ENCODE measurements at regions not wholly inside any gene's neighbourhood (a gene's known extent, or its start where the extent isn't known, plus 50 kb on each side); places are given as distances from the start of the nearest gene placed in this dataset.

DNA sequence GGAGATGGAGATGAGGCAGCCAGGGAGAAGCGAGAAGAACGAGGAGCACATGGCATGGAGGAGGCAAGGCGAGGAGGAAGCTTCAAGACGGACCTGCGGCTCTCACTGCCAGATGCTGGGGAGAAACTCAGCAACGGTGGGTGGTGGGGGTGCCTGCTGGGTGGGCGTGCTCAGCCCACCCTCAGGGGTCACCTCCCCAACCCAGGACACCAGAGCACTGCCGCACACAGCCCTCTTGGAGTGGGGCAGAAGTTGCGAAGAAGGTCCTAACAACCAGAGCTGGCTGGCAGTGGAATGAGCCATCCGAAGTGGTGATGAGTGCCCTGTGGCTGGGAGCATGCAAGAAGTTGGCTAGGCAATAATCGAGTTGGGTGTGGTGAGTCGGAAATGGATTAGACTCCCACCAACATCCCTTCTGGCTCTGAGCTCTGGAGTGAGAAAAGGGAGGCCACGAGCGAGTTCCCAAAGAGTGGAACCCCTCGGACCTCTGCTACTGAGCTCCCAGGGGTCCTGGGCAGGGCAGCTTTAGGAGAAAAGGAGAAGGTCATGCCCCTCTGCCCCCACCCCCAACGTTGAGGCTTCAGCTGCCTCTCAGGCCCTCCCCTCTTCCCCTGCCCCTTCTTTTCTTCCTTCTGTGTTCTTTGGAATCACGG, 212.7 kb upstream of the MVB12B start:
- no peak for DNase-seq (ENCODE audit: low read depth, low spot score)
- in situ Hi-C loops (cut with HindIII; ENCODE audit: low pct_unique_long_range_greater_than_20kb, low sequenced_read_pairs), result no loop called here

GRCh38 chr9:126114409-126114760, 212.2 kb upstream of the MVB12B start:
- no peak for DNase-seq (ENCODE audit: low read depth, low spot score)
- in situ Hi-C loops (cut with HindIII; ENCODE audit: low pct_unique_long_range_greater_than_20kb, low sequenced_read_pairs), result no loop called here

GRCh38 chr9:126114850-126115460, 211.7 kb upstream of the MVB12B start:
- in situ Hi-C loops (cut with HindIII; ENCODE audit: low pct_unique_long_range_greater_than_20kb, low sequenced_read_pairs), result no loop called here
- DNase-seq (ENCODE audit: low read depth, low spot score), result no peak

DNA sequence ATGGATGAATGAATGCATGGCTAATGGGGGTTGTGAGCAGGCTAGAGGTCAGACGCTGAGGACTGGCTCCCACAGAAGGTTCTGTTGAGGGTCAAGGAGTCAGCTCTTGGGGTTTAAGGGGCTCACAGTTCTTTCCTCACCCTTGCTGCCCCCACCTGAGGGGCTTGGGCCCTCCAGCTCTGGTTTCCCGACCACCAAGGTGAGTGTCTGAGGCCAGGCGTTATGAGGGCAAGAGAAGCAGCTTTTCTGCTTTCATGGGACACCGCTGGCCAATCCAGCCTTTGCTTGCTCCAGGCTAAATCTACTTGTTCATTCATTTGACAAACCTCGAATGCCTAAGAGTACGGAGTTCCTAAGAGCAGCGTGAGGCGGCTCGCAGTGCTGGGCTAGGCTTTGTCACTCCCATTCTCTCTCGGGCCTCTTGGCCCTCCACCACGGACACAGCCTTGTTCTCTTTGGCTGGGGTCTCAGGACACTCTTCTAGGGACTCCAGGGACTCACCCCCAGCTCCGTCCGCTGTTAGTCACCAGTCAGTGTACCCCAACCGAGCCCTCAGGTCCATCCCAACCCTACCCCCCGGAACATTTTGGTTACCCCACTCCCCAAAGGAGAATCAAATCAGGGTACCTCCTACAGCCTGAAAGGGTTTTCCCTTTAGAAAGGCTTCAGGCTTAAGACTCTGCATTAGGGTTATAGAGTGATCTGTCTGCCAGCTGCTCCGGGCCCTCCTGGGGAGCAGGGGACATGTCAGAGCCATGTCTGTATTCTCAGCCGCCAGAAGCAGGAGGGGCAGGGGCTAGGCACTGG, 210.1 kb upstream of the MVB12B start:
- in situ Hi-C loops (cut with HindIII; ENCODE audit: low pct_unique_long_range_greater_than_20kb, low sequenced_read_pairs), result no loop called here
- no peak for DNase-seq (ENCODE audit: low read depth, low spot score)

DNA sequence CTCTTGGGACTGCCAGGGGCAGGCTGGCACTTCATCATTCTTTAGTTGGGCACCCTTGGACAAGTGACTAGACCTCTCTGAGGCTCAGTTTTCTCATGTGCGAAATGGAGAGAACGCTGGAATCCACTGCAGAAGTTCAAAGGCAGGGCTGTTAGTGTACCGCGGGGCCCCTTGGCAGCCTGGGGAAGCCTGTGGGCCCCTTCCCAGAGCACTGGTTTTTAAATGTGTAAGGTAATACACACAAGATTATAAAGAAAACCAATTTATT, 209.5 kb upstream of the MVB12B start:
- DNase-seq (ENCODE audit: low read depth, low spot score), result no peak
- in situ Hi-C loops (cut with HindIII; ENCODE audit: low pct_unique_long_range_greater_than_20kb, low sequenced_read_pairs), result no loop called here

GRCh38 chr9:126117631-126118030, 209.0 kb upstream of the MVB12B start:
- DNase-seq (ENCODE audit: low read depth, low spot score), result no peak
- in situ Hi-C loops (cut with HindIII; ENCODE audit: low pct_unique_long_range_greater_than_20kb, low sequenced_read_pairs), result no loop called here

GRCh38 chr9:126119731-126120130, 206.9 kb upstream of the MVB12B start:
- in situ Hi-C loops (cut with HindIII; ENCODE audit: low pct_unique_long_range_greater_than_20kb, low sequenced_read_pairs), result no loop called here
- DNase-seq (ENCODE audit: low read depth, low spot score), result no peak

GRCh38 chr9:126122901-126123616, 203.6 kb upstream of the MVB12B start:
- DNase-seq (ENCODE audit: low read depth, low spot score), result no peak
- in situ Hi-C loops (cut with HindIII; ENCODE audit: low pct_unique_long_range_greater_than_20kb, low sequenced_read_pairs), result no loop called here

GRCh38 chr9:126123927-126124326, 202.7 kb upstream of the MVB12B start:
- in situ Hi-C loops (cut with HindIII; ENCODE audit: low pct_unique_long_range_greater_than_20kb, low sequenced_read_pairs), result no loop called here

DNA sequence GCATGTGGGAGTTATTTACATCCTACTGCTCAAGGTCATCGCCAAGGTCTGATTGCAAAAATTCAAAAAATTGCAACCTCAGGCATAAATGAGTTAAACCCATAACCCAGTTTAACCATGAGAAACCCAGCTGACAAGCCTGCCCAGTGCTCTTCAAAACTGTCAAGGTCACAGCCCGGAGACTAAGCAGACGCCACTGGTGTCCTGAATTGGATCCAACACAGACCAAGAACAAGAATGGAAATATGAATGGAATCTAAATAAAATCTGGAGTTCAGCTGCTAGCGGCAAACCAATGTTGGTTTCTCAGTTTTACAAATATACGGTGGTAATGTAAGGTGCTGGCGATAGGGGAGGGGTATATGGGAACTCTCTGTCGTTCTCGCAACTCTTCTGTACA, 201.5 kb upstream of the MVB12B start:
- in situ Hi-C loops (cut with HindIII; ENCODE audit: low pct_unique_long_range_greater_than_20kb, low sequenced_read_pairs), result no loop called here
- no peak for DNase-seq (ENCODE audit: low read depth, low spot score)

More at GRCh38 chr9:126123927-126124326, 202.7 kb upstream of the MVB12B start:
- no peak for DNase-seq (ENCODE audit: low read depth, low spot score)

- DNase-seq (ENCODE audit: low read depth, low spot score), result no peak
- in situ Hi-C loops (cut with HindIII; ENCODE audit: low pct_unique_long_range_greater_than_20kb, low sequenced_read_pairs), result no loop called here
Observed at GRCh38 chr9:126125577-126125976, 201.1 kb upstream of the MVB12B start.

DNA sequence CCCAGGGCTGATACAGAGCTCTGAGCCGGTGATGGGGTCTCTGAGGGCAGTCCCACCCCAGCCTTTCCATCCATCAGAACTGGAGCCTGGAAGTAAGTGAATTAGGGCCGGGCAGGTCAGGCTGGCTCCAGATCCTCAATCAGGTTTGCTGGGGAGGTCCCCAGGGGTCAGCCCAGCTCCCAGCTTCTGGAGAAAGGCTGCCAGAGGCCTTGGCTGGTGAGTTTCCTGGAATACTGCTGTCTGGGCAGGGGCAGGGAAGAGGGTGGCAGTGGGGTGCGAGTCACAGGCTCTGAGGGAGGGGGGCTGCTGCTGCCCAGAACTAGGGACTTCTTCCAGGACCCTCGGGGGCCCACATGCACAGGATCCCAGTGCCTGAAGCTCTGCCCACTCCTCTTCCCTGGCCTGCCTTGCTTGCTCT, 200.6 kb upstream of the MVB12B start:
- DNase-seq (ENCODE audit: low read depth, low spot score), result no peak
- in situ Hi-C loops (cut with HindIII; ENCODE audit: low pct_unique_long_range_greater_than_20kb, low sequenced_read_pairs), result no loop called here

GRCh38 chr9:126126807-126127206, 199.8 kb upstream of the MVB12B start:
- DNase-seq (ENCODE audit: low read depth, low spot score), result no peak
- in situ Hi-C loops (cut with HindIII; ENCODE audit: low pct_unique_long_range_greater_than_20kb, low sequenced_read_pairs), result no loop called here

DNA sequence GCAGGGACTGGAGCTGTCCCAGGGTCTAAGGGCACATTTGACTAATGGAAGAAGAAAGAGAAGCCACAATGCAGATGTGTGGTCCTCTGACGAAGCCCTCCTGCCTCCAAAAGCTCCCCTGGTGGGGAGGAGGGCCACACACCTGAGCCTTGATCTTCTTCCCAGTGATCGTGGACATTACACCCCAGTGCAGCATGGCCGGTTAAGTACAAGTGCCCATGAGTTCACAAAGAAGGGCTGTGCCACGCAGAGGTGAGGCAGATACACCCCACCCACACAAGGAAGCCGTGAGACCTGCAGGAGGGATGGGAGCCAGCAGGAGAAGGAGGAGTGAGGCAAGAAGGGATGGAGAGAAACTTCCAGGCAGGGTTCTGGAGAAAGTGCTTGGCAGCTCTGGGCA, 199.0 kb upstream of the MVB12B start:
- no peak for DNase-seq (ENCODE audit: low read depth, low spot score)

DNA sequence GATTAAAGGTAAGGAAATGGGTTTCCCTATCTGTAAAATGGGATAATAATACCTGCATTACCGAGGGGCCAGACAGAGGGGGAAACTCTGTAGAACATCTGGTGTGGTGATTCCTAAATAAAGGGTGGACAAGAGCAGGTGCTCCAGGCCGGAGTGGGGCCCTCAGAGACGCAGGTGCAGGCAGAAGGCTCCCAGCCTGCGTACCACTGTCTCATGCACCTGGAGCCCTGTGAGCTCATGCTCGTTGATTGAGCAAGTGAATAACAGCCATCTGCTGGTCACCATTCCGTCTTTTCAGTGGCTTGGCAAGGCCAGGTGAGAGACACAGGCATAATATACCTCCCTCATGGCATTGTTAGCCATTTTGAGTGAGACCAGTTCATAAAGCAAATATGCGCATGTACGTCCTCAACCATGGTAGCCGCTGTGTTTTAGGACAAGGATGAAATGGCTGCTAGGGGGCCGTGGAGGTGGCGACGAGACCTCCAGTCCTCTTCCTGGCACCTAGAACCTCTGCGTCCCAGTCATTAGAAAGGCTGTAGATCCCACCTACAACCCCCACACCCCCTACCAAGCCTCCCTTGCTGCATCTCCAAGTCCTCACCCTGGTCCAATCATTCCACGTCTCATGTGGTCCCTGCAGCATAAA, 198.0 kb upstream of the MVB12B start:
- no peak for DNase-seq (ENCODE audit: low read depth, low spot score)
- in situ Hi-C loops (cut with HindIII; ENCODE audit: low pct_unique_long_range_greater_than_20kb, low sequenced_read_pairs), result no loop called here

More for the DNA sequence above, 199.0 kb upstream of the MVB12B start:
- in situ Hi-C loops (cut with HindIII; ENCODE audit: low pct_unique_long_range_greater_than_20kb, low sequenced_read_pairs), result no loop called here

DNA sequence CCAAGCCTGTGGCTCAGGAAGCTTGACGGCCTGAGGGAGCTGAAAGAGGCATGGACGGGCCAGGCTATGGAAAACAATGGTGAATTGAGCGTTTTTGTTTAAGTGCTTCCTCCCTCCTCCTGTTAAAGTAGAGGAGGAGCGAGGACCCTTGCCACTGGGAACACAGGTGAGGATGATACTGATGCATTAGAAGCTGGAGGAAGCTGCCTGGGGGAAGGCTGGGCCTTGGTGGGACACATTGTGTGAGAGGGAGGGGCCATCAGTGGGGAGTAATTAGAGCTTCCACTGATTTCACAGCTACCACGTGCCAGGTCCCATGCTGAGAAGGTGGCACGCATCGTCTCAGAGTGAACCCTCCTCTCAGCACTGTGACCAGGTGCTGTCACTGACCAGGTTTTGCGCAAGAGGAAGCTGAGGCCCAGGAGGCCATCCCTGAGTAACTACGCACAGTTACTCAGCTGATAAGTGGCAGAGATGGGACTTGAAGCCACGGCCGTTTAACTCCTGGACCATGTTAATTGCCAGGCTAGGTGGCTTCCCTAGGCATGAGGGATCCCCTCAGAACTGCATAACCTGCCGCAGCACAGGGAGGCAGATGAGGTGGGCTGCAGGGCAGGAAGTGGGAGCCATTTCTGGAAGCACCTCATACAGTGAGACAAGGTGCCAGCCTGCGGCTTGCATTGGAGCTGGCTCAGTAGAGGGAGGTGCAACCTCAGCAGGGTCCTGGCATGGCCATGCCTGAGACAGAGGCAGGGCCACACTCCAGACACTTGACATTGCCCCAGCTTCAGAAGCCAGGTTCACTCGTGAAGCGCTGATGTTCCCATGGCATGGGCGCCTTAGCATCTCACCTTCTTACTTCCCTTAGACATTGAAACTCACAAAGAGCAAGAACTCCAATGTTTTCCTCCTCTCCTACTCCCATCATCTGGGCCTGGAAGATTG, 195.3 kb upstream of the MVB12B start:
- no peak for DNase-seq (ENCODE audit: low read depth, low spot score)
- in situ Hi-C loops (cut with HindIII; ENCODE audit: low pct_unique_long_range_greater_than_20kb, low sequenced_read_pairs), result no loop called here

GRCh38 chr9:126132746-126133145, 193.9 kb upstream of the MVB12B start:
- no peak for DNase-seq (ENCODE audit: low read depth, low spot score)
- in situ Hi-C loops (cut with HindIII; ENCODE audit: low pct_unique_long_range_greater_than_20kb, low sequenced_read_pairs), result no loop called here

All from SK-MEL-5 (cell line).